ENCODE measurements at regions not wholly inside any gene's neighbourhood (a gene's known extent, or its start where the extent isn't known, plus 50 kb on each side); places are given as distances from the start of the nearest gene placed in this dataset.
"Not testable (repeated sequence)": the region's sequence is repeated elsewhere in the genome, so short reads cannot be mapped to it uniquely, and the experiment has no call there.

DNA sequence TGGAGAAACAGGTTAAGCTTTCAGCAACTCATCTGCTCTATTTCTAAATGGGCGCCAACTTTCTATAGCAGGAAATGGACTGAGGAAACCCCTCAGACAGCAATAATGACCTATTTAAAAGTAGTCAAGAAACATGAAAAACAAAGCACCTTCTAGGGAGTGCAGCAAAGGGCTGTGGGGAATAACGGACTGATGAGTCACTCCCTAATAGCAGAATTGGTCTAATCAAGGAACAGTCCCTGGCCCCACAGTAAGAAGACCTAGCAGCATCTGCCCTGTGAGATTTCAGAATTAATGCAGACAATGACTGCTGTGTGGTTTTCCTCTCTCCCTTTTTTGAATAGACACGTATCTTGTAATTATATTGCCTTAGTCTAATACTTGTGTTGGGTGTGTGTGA lies 602.9 kb downstream of the IPMK start:
- H3K27me3 Mint-ChIP-seq: no peaks in the 10 kb centered on the region
- no peaks in the 10 kb centered on the region for H3K4me1 Mint-ChIP-seq (ENCODE audit: low read depth)
- H3K4me3 Mint-ChIP-seq: no peak overlapping the region
- H3K9me3 Mint-ChIP-seq (ENCODE audit: low read depth): peaks cover 14% of the 10 kb centered on the region
- H3K27ac Mint-ChIP-seq: no peak overlapping the region
- H3K36me3 Mint-ChIP-seq: no peaks in the 10 kb centered on the region

DNA sequence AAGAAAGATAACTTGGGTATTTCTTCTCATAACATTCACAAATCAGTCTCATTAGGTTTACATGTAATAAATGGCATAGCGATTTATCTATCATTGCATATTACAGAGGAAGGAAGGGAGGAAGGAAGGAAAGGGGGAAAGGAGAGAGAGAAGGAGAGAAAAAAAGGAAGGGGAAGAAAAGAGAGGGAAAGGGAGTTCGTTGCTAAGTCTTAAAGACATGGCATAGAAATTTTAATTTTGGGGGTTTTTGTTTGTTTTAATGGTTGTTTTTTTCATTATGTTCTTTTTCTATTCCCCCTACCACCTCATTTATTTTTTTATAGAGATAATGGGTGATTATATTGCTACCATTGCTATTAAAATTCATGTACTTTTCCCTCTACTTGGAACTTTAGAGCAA lies 604.3 kb downstream of the IPMK start:
- Mint-ChIP-seq H3K9me3 (ENCODE audit: low read depth) (peaks cover 9% of the 10 kb centered on the region), H3K27me3 (no peaks in the 10 kb centered on the region), H3K36me3 (no peaks in the 10 kb centered on the region), H3K4me3 (no peak overlapping the region), H3K4me1 (ENCODE audit: low read depth) (no peaks in the 10 kb centered on the region), H3K27ac (no peak overlapping the region)

GRCh38 chr10:57661206-57661605 lies 606.5 kb downstream of the IPMK start:
- Mint-ChIP-seq H3K27ac (no peak overlapping the region), H3K4me1 (ENCODE audit: low read depth) (no peaks in the 10 kb centered on the region), H3K9me3 (ENCODE audit: low read depth) (peaks cover 5% of the 10 kb centered on the region), H3K4me3 (no peak overlapping the region), H3K36me3 (no peaks in the 10 kb centered on the region), H3K27me3 (no peaks in the 10 kb centered on the region)

DNA sequence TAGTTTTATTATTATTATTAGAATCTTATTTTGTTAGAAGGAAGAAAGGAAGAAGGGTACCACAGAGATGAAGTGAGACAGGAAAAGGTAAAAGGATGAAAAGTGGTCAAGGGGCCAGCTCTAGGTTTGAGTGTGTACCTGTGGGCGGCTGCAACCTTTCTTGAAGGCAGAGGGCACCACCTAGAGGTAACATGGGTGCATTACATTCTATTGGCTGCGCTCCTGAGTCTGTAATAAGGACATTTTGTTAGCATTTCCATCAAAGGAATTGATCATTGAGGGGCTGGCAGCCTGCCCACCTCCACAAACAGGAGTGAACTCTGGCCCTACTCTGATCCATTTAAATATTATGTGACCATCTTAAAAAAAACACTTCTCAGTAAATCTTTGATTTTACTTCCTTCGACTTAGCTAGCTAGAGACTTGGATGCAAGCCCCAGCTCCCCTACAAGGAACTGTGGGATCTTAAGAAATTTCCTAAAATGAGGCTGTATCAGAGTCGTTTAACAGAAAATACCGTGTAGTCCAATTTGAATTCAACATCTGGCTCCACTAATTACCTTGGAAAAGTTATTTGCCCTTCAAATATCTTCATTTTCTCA lies 610.4 kb downstream of the IPMK start:
- no peaks in the 10 kb centered on the region for H3K4me1 Mint-ChIP-seq (ENCODE audit: low read depth)
- H3K4me3 Mint-ChIP-seq: no peak overlapping the region
- no peaks in the 10 kb centered on the region for H3K36me3 Mint-ChIP-seq
- no peaks in the 10 kb centered on the region for H3K9me3 Mint-ChIP-seq (ENCODE audit: low read depth)
- H3K27me3 Mint-ChIP-seq: no peaks in the 10 kb centered on the region
- H3K27ac Mint-ChIP-seq: no peak overlapping the region

GRCh38 chr10:57654856-57655255 lies 612.8 kb downstream of the IPMK start:
- Mint-ChIP-seq H3K4me3 (no peak overlapping the region), H3K27ac (no peak overlapping the region), H3K4me1 (ENCODE audit: low read depth) (no peaks in the 10 kb centered on the region), H3K9me3 (ENCODE audit: low read depth) (no peaks in the 10 kb centered on the region), H3K36me3 (no peaks in the 10 kb centered on the region), H3K27me3 (no peaks in the 10 kb centered on the region)

DNA sequence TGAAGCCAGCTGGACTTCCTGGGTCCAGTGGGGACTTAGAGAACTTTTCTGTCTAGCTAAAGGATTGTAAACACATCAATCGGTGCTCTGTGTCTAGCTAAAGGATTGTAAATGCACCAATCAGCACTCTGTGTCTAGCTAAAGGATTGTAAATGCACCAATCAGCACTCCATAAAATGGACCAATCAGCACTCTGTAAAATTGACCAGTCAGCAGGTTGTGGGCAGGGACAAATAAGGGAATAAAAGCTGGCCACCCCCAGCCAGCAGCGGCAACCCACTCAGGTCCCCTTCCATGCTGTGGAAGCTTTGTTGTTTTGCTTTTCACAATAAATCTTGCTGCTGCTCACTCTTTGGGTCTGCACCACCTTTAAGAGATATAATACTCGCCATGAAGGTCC lies 622.6 kb downstream of the IPMK start:
- not testable (repeated sequence) for H3K27me3 Mint-ChIP-seq; H3K27ac Mint-ChIP-seq; H3K9me3 Mint-ChIP-seq (ENCODE audit: low read depth); H3K4me3 Mint-ChIP-seq; H3K36me3 Mint-ChIP-seq; H3K4me1 Mint-ChIP-seq (ENCODE audit: low read depth)

- peaks cover 4% of the 10 kb centered on the region for H3K9me3 Mint-ChIP-seq (ENCODE audit: low read depth)
These were observed 629.3 kb downstream of the IPMK start for GRCh38 chr10:57638411-57638810.

DNA sequence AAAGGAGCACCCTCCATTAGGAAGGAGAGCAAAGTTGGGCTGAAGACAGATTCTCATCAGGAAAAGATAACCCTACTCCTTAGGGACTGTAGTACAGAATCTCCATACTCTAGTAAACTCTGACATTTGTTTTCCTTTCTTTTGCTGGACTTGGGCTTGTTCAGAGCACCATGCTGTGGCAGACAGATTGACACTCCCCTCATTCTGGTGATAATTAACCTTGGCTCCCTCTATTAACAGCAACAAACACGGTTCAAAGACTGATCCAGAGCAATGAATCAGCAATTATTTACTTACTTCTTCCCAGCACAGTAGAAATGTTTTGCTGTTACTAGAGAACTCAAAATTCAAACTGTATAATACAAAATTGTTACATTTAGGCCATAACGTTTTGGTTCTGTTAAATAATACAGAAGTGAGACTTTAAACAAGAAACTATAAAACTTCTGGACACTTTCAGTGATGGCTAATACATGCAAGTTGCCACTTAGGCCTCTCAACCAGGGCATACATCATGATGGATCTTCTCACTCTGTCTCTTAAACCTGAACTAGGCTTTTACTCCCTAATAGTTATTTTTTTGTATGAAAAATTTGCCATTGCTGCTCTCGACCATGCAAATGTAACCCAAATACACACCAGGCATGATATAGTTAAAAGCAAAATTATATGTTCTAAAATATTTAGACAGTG lies 639.0 kb downstream of the IPMK start:
- Mint-ChIP-seq H3K27me3 (no peaks in the 10 kb centered on the region), H3K4me3 (no peak overlapping the region), H3K9me3 (ENCODE audit: low read depth) (peaks cover 3% of the 10 kb centered on the region), H3K27ac (no peak overlapping the region), H3K4me1 (ENCODE audit: low read depth) (no peaks in the 10 kb centered on the region), H3K36me3 (no peaks in the 10 kb centered on the region)

More at GRCh38 chr10:57638411-57638810, 629.3 kb downstream of the IPMK start:
- H3K27ac Mint-ChIP-seq: no peak overlapping the region
- H3K4me1 Mint-ChIP-seq (ENCODE audit: low read depth): no peaks in the 10 kb centered on the region
- H3K36me3 Mint-ChIP-seq: no peaks in the 10 kb centered on the region
- H3K27me3 Mint-ChIP-seq: no peaks in the 10 kb centered on the region
- no peak overlapping the region for H3K4me3 Mint-ChIP-seq

GRCh38 chr10:57627642-57628178 lies 640.0 kb downstream of the IPMK start:
- Mint-ChIP-seq H3K4me3 (no peak overlapping the region), H3K9me3 (ENCODE audit: low read depth) (peaks cover 3% of the 10 kb centered on the region), H3K27ac (no peak overlapping the region), H3K36me3 (no peaks in the 10 kb centered on the region), H3K27me3 (no peaks in the 10 kb centered on the region), H3K4me1 (ENCODE audit: low read depth) (no peaks in the 10 kb centered on the region)

DNA sequence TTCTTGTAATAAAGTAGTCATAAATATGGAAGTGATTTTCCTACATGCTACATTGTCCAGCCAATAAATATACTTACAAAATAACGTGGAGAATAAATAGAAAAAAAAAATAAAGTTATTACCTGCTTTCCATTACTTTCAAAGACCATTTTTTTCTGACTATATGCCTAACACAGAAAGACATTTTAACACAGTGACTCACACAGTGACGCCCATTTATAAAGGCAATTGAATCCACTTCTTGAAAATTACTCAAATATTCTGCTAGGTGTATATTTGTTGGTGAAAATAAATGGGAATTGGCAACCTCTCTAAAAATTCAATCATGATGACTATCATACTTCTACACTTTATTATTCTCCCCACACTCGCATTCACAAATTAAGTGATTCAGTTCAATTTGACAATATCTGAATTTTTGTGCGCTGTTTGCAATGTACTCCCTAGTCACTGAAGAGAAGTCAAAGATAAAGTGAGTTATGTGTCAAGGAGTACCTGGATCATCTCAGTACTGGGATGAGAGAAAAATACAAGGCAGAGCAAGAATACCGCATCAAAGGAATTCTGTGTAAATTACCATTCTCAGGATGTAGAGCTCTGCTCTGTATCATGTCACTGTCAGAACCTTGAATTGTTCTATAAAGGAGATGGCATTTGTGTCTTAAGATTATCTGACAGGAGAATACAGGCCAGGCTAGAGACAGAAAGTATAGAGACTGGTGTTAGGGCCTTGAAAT lies 642.7 kb downstream of the IPMK start:
- Mint-ChIP-seq H3K4me1 (ENCODE audit: low read depth) (no peaks in the 10 kb centered on the region), H3K27ac (no peak overlapping the region), H3K27me3 (no peaks in the 10 kb centered on the region), H3K9me3 (ENCODE audit: low read depth) (no peaks in the 10 kb centered on the region), H3K36me3 (no peaks in the 10 kb centered on the region), H3K4me3 (no peak overlapping the region)

GRCh38 chr10:57624066-57624465 lies 643.6 kb downstream of the IPMK start:
- H3K36me3 Mint-ChIP-seq: no peaks in the 10 kb centered on the region
- H3K9me3 Mint-ChIP-seq (ENCODE audit: low read depth): no peaks in the 10 kb centered on the region
- H3K27me3 Mint-ChIP-seq: no peaks in the 10 kb centered on the region
- no peaks in the 10 kb centered on the region for H3K4me1 Mint-ChIP-seq (ENCODE audit: low read depth)
- H3K27ac Mint-ChIP-seq: no peak overlapping the region
- H3K4me3 Mint-ChIP-seq: no peak overlapping the region

DNA sequence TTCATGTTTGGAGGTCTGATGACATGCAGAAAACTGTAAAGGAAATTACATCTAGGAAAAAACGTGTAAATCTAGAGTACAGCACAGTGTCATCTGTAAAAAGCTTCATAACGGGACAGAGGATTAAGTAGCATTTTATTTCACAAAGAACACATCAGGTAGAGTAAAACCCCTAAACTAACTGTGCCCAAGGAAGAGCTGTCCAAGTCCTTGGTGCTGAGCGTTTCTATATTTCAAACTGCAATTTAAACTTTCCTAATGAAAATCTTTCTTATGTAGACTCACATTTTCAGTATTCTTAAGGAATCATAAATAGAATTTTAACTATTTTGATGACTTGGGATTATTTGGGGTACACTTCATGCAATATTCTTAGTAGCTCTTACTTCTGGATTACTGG lies 646.2 kb downstream of the IPMK start:
- Mint-ChIP-seq H3K4me3 (no peak overlapping the region), H3K27ac (no peak overlapping the region), H3K4me1 (ENCODE audit: low read depth) (no peaks in the 10 kb centered on the region), H3K36me3 (no peaks in the 10 kb centered on the region), H3K27me3 (no peaks in the 10 kb centered on the region), H3K9me3 (ENCODE audit: low read depth) (no peaks in the 10 kb centered on the region)

DNA sequence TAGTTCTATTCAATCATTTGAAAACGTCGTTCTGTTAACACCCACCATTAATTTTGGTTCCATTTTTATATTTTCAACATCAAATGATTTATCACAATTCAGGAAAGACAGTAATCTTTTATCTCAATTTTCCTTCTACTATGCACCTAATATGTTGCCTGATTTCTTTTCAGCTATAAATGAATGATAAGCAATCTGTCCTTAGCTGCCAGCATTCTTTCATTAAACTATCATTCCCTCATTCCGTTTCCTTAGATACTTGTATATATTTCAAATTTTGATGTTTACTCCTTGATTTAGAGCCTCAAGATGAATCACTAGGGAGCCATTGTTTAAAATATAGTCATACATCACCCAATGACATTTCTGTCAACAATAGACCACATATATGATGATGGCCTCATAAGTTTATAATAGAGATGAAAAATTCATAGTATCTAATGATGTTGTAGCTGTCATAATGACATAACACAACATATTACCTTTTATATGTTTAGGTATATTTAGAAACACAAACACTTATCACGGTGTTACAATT lies 661.7 kb downstream of the IPMK start:
- peaks cover 3% of the 10 kb centered on the region for H3K9me3 Mint-ChIP-seq (ENCODE audit: low read depth)
- H3K4me1 Mint-ChIP-seq (ENCODE audit: low read depth): no peaks in the 10 kb centered on the region
- H3K27ac Mint-ChIP-seq: no peak overlapping the region
- H3K27me3 Mint-ChIP-seq: no peaks in the 10 kb centered on the region
- no peak overlapping the region for H3K4me3 Mint-ChIP-seq
- no peaks in the 10 kb centered on the region for H3K36me3 Mint-ChIP-seq

DNA sequence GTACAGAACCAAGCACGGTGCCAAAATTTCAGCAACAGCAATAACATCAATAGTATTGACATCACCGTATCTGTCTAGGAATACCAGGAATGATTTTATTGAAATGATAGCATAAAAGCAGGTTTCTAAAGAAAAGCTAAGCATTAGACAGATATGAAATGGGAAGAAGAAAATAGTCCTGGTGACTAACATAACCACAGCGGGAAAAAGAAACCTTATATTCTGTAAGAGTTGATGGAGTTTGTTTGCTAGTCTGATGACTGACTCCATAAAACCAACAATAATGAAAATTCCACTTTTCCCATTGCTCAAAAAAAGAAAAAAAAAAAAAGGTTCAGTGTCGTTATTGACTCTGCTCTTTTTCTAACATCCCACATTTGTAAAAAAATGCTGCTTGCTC lies 668.3 kb downstream of the IPMK start:
- Mint-ChIP-seq H3K4me3 (no peak overlapping the region), H3K27ac (no peak overlapping the region), H3K36me3 (no peaks in the 10 kb centered on the region), H3K9me3 (ENCODE audit: low read depth) (peaks cover 4% of the 10 kb centered on the region), H3K27me3 (no peaks in the 10 kb centered on the region), H3K4me1 (ENCODE audit: low read depth) (no peaks in the 10 kb centered on the region)

- Mint-ChIP-seq H3K36me3 (no peaks in the 10 kb centered on the region), H3K4me1 (ENCODE audit: low read depth) (no peaks in the 10 kb centered on the region), H3K27me3 (no peaks in the 10 kb centered on the region), H3K27ac (no peak overlapping the region), H3K9me3 (ENCODE audit: low read depth) (peaks cover 3% of the 10 kb centered on the region), H3K4me3 (no peak overlapping the region)
These were observed 673.6 kb downstream of the IPMK start for GRCh38 chr10:57593983-57594573.
